NCI-H1436 (cell line): ENCODE measurements at regions not wholly inside any gene's neighbourhood (a gene's known extent, or its start where the extent isn't known, plus 50 kb on each side); places are given as distances from the start of the nearest gene placed in this dataset.
"Not testable (repeated sequence)": the region's sequence is repeated elsewhere in the genome, so short reads cannot be mapped to it uniquely, and the experiment has no call there.

Experiments
- DNase-seq: peaks from one replicate; lab custom pipeline; 2025; lab: John Stamatoyannopoulos, UW

DNA sequence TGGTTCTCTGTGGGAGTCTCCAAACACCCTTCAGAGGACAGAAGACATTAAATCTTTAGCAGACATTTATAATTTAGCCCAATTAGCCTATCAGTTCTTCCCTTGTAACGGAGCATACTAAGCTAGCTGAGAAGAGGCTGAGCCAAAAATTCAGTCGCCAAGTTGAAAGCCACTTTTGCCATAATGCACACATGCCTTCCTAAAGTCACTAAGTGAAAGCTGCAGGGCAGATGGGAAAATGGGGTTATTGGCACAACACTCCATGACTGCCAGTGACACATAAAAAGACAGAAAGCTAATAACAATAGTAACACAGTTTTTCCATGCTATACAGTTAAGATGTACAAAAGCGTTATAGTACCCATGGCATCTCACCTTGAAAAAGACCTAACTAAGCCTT, 176.2 kb downstream of the DIRAS2 start:
- DNase-seq = no peak

DNA sequence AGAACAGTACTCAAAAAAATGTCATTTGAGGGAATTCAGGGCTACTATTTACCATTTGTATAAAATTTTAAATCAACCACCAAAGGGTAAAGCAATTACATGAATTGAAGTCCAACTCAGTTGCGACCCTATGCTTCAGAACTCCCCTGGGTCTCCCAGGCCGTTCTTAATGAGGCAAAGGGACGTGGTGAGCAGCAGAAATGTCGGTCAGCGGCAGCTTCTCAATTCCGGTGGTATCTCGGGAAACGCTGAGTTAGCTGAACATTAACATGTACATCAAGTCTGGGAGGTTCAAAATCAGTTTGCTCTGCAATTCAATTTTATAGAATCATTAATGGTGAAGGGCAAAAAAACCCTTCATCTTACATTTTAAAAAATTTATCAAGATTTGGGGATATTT, 173.2 kb downstream of the DIRAS2 start:
- no peak for DNase-seq

DNA sequence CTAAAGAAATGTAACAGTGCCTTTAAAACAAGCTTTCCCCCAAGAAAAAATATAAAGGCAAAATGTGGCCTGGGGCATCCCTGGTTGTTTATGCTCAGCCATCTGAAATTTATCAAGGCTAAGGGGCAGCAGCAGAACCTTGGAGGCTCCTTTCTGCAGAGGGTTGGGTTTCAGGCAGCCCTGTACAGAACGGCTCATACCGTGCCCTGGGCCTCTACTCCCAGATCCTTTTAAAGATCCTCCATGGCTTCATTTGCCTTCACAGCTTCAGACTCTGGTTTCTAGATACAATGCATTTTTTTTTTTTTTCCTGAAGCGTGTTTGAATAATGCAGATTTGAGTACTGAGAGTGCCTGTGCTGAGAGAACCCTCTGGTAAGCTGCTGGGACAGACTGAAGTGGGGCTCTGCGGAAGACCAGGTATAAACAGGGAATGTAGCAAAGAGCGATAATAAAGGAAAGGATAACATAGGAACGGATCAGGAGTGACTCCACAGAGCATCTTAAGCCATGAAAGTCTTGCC, 172.7 kb downstream of the DIRAS2 start:
- DNase-seq = no peak

DNA sequence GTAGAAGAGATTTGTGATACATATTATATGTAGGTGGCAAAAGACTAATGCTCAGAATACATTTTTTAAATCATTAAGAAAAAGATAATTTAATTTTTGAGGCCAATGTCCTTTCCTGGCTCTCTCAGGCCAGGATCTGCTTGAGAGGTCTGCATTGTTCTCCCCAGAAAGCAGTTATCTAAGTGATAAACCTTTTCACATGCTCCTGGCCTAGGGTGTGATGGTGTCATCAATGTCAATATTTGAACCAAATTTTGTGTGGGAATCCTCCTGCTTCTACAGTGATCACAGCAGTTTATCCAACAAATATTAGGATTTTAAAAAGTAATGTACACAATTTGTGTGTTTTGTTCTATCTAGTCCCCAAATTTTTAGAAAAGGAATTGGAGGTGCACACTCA, 166.6 kb downstream of the DIRAS2 start:
- DNase-seq = no peak

DNA sequence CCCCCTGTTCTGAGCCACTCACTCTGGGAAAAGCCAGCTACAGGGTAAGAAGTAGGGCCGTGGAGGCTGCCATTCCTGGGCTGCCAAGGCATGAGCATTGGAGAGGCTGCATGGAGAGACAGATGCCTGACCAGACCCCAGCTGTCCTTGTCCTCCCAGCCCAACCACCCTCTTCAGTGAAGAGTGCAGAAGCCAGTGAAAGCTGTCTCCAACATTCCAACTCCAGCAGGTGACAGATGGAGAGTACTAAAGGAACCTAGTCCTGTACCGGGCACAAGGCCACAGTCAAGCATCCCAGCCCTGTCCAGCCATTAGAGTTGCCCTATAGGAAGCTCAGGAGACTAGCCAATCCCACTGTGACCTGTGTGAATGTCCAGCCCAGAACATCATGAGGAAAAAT, 165.1 kb downstream of the DIRAS2 start:
- no peak for DNase-seq

DNA sequence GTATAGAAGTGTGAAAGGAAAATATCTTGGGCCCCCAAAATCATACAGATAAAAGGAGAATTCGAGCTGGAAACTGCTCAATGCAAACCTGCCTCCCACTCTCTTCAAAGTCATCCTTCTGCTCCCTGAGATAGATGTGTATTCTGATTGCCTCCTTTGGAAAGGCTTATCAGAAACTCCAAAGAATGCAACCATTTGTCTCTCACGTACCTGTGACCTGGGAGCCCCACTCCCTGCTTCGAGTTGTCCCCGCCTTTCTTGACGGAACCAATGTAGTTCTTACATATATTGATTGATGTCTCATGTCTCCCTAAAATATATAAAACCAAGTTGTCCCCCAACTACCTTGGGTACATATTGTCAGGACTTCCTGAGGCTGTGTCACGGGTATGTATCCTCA, 163.8 kb downstream of the DIRAS2 start:
- DNase-seq = no peak

DNA sequence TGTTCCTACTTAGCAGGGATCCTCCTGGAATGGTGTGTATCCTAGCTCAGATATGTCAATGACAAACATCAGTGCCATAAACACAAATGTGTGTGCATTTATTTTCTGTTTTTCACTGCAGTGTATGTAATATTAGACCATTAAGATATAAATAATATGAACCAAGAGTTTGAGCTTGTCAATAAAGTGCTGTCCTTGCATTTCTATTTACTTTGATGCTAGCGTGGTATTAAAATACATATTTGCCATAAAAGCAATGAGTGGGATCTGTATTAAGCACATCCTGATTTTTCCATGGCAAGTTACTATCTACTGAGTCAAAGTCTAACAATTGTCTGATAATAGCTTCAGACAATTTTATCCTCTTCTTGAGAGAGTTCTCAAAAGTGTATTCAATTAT, 157.6 kb downstream of the DIRAS2 start:
- no peak for DNase-seq

DNA sequence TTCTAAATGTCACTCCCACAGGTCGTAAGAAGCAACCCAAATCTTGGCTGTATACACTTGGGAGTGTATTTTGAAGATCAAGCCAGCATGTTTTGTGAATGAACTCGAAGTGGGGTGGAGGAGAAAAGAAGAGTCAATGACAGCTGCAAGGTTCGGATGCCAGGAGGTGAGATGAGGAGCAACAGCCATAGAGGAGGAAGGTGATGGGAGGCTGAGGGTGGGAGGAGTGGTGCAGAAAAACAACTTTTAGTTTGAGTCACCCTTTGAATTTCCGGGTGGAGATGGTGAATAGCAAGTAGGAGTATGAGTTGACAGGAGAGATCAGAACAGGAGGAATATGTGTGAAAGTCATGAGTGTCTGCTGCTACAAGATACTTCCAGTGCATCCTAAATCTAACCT, 153.6 kb downstream of the DIRAS2 start:
- no peak for DNase-seq

DNA sequence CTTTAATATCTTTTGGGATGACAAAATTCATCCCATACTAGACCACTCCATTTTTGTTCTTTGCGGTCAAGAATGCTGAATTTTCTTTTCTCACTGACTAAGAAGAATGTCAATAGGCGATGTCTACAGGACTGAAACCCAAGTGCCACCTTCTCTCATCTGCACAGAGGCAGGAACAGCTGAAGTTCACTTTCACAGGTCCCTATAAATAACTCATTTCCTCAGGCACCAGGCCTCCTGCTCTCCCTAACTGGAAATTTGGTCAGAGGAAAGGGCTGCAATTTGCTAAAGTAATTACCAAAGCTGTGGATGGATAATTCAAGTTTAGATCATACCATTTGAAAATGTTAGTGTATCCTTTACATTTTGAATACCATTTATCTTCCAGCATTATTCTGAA, 142.9 kb downstream of the DIRAS2 start:
- DNase-seq = no peak

DNA sequence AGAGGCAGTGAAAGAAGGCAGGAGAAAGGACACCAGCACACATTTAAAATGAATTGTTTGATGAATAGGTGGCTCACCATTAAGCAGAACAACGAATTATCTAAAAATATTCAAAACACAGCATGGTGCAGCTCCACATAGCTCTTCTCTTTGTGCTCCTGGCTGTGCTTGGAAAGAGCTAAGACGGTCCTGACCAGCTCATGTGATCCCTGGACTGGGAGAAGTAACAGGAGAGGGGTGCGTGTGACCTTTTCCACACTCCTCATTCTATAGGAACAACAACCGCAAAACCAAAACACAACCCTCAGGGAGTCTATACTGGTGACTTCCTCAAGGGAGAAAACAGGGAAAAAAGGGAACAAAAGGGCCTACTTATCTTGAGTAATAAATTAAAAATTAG, 140.5 kb downstream of the DIRAS2 start:
- no peak for DNase-seq

DNA sequence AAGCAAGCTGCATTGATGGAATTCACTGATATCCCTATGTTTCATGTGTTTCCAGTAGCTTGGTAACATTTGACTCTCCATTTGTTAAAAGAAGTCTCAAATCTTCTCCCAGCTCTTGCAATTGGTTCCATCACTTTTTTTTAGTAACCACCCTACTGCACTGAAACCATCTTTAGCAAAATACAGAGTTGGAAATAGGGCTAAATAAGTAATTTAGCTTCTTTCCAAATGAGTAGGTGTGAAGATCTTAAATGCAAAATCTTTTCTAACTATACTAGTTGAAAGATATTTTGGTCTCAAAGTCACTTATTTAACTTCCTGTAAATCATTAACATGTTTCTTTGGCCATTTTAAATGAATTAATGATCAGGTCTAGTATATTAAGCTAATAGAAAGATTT, 138.1 kb downstream of the DIRAS2 start:
- DNase-seq = no peak

DNA sequence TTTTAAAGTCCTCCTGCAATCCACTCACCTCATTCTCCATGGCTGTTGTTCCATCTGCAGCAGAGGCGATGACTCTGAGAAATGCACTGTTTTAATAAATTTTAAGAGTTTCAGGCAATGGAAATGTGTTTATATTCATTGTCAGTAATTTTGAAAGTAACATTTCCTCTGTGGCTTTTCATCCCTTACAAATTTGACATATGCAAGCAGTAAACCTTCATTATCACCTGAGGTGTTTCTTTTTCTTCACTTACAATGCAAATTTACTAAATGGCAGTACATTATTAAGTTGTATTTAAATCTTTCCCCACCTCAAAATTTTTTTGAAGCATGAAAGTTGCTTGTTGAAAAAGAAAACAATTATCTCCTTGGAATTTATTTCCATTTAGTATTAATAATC, 136.9 kb downstream of the DIRAS2 start:
- DNase-seq = no peak

DNA sequence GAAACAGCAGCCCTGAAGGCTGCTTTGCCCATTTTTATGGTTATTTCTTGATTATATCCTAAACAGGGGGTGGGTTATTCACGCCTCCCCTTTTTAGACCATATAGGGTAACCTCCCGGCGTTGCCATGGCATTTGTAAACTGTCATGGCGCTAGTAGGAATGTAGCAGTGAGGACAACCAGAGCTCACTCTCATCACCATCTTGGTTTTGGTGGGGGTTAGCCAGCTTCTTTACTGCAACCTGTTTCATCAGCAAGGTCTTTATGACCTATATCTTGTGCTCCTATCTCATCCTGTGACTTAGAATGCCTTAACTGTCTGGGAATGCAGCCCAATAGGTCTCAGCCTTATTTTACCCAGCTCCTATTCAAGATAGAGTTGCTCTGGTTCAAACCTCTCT, 136.2 kb downstream of the DIRAS2 start:
- DNase-seq = not testable (repeated sequence)

DNA sequence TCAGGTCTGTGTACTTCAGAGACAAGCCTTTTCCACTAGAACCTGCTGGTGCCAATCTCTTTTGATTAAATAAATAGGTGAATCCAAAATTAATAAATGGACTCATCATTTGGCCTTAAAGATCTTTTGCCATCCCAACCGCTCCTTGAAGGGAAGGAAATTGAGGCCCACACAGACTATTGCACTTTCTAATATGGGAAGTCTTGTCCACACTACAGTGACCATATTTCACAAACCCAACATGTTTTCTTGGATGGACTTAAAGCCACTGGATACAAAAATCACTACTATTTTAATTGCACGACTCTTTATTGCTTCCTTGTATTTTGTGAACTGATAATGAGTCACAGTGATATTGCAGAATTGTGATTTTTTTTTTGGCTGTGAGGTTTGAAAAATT, 135.0 kb downstream of the DIRAS2 start:
- DNase-seq = no peak

DNA sequence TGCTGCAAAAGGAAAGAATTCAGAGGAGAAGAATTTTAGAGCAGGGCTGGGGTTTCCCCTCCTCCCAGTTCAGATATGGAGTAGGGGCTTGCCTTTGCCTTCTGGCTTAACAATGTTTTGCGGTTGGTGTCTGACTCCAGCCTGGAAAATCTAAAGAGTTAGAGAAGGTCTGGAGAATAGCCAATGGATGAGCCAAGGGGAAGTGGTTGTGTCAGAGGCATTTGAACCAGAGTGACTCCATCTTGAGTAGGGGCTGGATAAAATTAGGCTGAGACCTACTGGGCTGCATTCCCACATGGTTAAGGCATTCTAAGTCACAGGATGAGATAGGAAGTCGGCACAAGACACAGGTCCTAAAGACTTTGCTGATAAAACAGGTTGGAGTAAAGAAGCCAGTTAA, 133.7 kb downstream of the DIRAS2 start:
- no peak for DNase-seq

DNA sequence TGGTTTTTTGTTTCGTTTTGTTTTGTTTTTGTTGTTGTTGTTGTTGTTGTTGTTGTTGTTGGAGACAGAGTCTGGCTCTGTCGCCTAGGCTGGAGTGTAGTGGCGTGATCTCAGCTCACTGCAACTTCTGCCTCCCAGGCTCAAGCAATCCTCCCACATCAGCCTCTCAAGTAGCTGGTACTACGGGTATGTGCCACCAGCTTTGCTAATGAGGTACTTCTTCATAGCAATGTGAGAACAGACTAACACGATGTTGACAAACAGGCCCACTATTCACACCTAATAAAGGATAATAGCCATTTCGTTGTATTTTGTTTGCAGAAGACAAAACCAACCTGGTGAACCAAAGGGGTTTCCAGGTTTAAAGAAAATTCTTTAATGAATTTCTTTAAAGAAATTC, 130.9 kb downstream of the DIRAS2 start:
- DNase-seq = no peak

DNA sequence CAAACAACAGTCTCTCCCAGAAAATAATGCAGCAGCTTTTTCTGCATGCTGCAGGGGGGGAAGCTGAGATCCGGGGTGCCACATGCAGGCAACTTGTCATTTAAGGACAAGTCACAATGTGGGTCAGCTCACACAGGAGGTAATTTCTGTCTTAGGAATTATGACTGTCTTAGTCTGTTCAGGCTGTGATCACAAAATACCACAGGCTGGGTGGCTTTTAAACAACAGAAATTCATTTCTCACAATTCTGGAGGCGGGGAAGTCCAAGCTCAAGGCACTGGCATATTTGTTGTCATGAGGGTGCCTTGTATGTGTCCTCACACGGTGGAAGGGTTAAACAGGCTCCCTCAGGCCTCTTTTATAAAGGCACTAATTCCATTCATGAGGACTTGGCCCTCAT, 127.7 kb downstream of the DIRAS2 start:
- no peak for DNase-seq

DNA sequence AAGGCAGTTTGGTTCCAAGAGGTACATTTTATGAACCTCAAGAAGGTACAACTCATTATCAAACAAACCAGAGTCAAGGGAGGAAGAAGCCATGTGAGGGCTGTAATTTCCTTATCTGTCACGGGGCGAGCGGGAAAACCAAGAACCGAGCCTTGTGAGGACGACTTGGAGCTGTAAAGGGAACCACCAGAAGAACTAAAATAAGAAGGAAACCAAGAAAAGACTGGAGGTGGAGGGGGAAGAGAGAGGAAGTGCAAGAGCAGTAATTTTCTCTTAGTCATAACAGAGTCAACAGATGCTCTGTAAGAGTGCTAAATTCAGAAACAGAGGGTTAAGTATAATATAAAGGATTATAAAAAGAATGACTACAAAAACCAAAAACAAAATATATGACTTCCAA, 127.1 kb downstream of the DIRAS2 start:
- DNase-seq = no peak

DNA sequence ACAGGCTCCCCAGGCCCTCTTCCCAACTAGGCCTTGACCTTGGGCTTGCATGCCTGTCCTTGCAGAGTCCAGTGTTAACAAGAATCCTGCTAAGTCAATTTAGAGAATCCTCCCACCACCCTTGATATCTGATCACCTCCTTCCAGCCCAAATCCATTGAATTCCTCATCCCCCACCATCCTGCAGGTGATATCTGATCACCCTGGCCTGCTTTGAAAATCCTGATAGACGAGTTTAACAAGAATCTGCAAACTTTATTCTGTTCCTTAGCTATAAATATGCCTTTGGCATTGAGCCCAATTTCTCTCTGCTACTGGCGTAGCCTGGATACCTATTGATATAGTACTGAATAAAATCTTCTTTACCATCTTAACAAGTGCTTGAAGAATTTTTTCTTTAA, 125.5 kb downstream of the DIRAS2 start:
- no peak for DNase-seq

DNA sequence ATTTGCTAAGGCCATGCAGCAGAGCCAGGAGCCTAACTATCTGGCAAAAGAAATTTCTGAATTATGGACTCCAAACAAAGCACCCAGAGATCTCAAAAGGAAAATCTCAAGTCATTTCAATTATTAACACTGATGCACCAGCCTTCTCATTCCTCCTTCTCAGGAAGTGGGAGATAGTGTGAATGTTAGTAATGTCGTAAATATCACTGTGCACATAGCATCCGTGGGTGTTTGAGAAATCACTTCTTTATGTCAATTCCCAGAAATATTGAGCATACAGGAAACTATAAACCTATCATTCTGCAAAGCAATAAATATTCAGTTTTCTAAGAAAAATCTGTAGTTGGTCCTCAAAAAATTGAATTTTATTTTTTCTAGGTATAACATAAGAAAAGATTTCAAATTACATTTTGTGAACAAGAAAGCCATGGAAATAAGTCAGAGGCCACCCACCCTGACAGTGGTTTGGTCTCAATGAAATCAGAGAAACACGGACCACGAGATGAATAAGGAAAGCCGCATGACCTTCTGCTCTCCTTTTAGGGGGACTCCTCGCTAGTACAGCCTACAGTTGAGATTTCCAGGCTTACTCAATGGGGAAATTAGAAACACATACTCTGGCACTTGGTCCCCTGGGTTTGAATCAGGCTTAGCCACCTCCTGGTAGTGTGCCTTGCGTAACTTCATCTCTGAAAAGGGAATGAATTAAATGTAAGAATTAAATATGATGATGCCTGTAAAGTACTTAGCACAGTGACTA, 120.6 kb downstream of the DIRAS2 start:
- no peak for DNase-seq

DNA sequence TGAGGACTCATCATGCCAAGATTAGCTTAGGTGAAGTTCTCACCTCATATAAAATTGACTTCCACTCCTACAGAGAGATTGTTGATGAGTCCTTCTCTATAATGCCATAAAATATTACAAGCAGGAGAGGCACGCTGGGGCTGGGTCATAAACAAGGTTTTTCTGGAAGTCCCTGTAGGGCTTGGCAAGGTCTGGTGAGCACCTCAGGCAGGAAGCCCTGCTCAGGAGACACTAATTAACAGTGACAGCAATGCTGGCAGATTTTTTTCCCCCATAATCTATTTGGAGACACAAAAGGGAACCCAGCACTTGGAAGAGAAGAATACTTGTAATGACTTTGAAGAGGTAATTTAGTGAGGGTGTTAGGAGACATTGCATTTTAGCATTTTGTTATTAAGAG, 118.7 kb downstream of the DIRAS2 start:
- peak; percentile 4 for DNase-seq

DNA sequence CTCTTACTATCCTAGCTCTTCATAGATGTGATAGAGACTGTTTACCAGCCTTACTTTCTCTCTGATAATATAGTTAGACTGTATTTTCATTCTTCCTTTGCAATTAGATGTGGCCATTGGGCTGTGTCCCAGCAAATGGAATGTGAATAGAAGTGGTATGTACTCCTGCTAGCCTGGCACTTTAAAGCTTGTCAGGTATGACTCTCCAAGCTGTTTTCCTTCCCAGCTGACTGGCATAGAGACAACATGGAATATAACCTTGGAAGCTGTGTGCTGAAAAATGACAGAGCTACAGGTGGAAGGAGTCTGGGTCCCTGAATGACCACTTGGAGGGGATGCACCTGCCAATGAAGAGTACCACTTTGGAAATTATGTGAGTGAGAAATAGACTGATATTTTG, 116.2 kb downstream of the DIRAS2 start:
- no peak for DNase-seq

DNA sequence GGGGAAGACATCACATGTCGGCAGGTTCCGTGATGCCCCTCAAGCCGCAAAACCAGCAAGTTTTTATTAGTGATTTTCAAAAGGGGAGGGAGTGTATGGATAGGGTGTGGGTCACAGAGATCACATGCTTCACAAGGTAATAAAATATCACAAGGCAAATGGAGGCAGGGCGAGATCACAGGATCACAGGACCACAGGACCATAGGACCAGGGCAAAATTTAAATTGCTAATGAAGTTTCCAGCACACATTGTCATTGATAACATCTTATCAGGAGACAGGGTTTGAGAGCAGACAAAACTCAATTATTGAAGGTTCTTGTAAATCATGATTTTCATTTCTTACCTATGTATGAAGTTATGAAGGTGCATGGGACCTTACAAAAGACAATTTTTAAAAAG, 106.5 kb downstream of the DIRAS2 start:
- not testable (repeated sequence) for DNase-seq

DNA sequence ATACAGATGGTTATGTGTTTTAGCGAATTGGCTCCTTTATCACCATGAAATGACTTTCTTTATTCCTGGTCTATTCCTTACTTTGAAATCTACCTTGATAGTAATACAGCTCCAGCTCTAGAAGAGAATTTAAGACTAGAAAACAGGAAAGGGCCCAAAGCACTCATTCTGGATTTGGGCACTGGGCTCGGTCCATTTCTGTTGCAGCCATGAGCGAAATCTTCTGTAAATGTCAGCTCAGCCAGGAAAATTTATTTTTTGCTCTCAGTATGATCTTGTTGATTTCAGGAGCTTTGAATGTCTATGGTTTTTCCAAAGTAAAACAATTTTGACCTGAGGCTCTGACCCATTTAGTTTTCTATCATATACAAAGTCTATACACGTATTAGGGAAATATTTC, 104.1 kb downstream of the DIRAS2 start:
- DNase-seq = no peak
